ENCODE measurements at regions not wholly inside any gene's neighbourhood (a gene's known extent, or its start where the extent isn't known, plus 50 kb on each side); places are given as distances from the start of the nearest gene placed in this dataset.

DNA sequence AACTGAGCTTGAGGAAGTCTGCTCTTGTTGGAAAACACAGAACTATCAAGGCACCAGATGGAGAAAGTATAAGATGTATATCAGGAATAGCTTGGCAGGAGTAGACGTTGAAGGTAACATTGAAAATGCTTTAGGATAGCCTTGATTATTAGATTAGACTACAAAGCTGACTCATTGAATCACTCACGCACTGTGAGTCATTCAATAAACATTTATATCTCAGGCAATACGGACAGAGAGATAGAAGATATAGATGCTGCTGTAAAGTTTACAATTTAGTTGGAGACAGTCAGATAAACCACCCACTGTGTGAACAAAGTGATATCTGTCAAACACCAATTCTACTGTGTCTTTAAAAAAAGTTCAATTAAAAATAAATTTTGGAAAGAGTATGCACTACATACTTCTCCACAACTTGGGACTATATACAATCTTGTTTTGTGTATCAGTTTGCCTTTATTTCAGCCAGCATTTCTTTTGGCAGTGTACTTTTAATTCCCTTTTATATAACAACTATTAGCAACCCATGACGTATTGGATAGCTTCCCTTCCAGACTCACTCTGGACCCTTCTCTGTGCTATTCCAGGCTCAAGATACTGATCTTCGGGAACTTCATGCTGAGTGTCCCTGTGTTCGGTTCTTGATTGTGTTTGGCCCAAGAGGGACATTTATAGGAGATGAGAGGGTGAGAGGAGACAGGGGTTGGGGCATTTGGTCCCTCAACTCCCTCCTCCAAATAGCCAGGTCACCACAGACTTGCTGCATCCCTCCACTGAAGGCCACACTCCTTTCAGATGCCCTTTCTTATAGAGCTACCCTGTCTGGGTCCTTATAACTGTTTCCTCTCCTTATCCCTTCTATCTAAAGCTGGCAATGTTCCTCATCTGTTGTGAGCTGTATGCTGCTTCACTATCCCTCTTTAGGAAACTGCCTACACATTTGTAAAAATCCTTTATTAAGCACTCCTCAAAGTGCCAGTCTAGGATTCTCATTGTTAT lies 176.6 kb upstream of the PTPRK start (continued):
- TF ChIP-seq MXI1 (IDR thresholded peaks at IDR 0.05; ENCODE audit: borderline replicate concordance, low read depth, low read length) (no peak), MAZ (IDR thresholded peaks at IDR 0.05; ENCODE audit: borderline replicate concordance, low read depth, low read length) (no peak), POLR2A (IDR thresholded peaks at IDR 0.05; ENCODE audit: low read depth, low read length) (no peak)

DNA sequence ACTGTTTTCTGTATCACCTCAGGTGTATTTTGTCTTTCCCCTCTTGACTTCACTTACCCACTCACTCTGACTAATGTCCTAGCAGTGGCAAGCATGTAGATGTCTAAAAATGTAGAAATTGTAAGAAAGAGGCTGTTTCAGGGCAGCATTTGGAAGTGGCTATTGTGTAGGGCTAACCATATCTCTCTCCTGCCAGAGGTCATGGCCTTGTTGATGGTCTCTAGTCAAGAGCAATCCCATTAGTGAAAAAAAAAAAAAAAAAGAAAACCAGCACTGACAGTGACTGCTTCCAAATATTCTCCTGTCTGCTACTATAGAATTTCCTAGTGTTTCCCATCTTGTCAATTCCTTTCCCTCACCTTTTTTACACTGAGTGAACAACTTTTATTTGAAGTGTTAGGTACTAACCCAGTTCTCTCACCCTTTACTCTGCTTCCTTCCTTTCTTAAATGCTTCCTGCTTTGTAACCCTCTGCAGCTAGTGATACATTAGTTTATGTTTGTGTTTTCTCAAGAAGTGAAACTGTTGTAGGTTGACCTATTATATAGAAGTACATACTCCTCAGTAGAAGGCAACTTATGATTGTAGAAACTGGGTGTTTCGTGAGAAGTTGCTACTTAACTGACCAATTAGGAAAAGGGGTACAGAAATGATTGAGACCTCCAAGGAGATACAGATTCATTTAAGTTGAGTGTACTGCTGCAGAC lies 174.1 kb upstream of the PTPRK start:
- Histone ChIP-seq H3K4ac (ENCODE audit: low read depth, low read length) (no peak overlapping the region), H3K9me3 (ENCODE audit: control insufficient read depth, insufficient read depth, low read length) (no peaks in the 10 kb centered on the region), H4K91ac (ENCODE audit: insufficient read depth, low read depth, low read length) (no peak overlapping the region), H3K14ac (replicated peaks; ENCODE audit: low read depth, low read length) (no peak overlapping the region), H4K5ac (ENCODE audit: low read depth, low read length) (no peak overlapping the region), H3K18ac (ENCODE audit: low read depth, low read length) (no peak overlapping the region), H3K4me3 (ENCODE audit: insufficient read depth, low read depth, low read length) (no peak overlapping the region), H4K8ac (ENCODE audit: low read depth in 2 of 2, low read length in 2 of 2) (no peak overlapping the region), H3K4me2 (ENCODE audit: low read depth, low read length) (no peak overlapping the region), H2BK120ac (ENCODE audit: low read depth, low read length) (no peak overlapping the region), H4K20me1 (ENCODE audit: insufficient read depth, low read length) (no peaks in the 10 kb centered on the region), H2AK5ac (ENCODE audit: low read depth, low read length) (no peak overlapping the region), H3K4me1 (ENCODE audit: control insufficient read depth, insufficient read depth, low read length) (peaks cover 5% of the 10 kb centered on the region; the same call in 1 of the 2 replicates), H3K56ac (ENCODE audit: extremely low read depth, insufficient read depth, low read length) (no peak overlapping the region), H2BK20ac (ENCODE audit: low read depth, low read length) (no peak overlapping the region), H3K9ac (ENCODE audit: low read depth, low read length) (no peak overlapping the region), H3K27me3 (ENCODE audit: control insufficient read depth, insufficient read depth, low read length) (no peaks in the 10 kb centered on the region), H2AFZ (replicated peaks; ENCODE audit: low read length, poor library complexity) (no peak overlapping the region), H2AK9ac (replicated peaks; ENCODE audit: low read depth, low read length, poor library complexity) (no peak overlapping the region), H3K79me1 (ENCODE audit: low read depth in 1 of 2, low read length in 2 of 2) (no peaks in the 10 kb centered on the region), H3K36me3 (ENCODE audit: control insufficient read depth, insufficient read depth, low read length) (no peaks in the 10 kb centered on the region), H3K9me1 (ENCODE audit: insufficient read depth, low read length) (no peaks in the 10 kb centered on the region), H2BK5ac (ENCODE audit: low read depth, low read length, poor library complexity, severe bottlenecking) (no peak overlapping the region), H3K23ac (ENCODE audit: low read depth, low read length) (no peak overlapping the region), H2BK15ac (ENCODE audit: low read depth, low read length) (no peak overlapping the region), H3K27ac (ENCODE audit: insufficient read depth, low read length) (no peak overlapping the region)
- no CpG with 5 or more reads among the region's 1 CpG for WGBS, 2 experiments (ENCODE audit: extremely low coverage in 2 of 2, insufficient read length in 1 of 2)
- dilution Hi-C loops (cut with HindIII; ENCODE audit: low sequenced_read_pairs, unreplicated experiment): no loop called here
- ATAC-seq (ENCODE audit: low read depth) (no peak), DNase-seq (no peak)
- ChIA-PET CTCF (no interaction called here), POLR2A (ENCODE audit: unreplicated experiment) (no interaction called here)
- TF ChIP-seq SMC3 (IDR thresholded peaks at IDR 0.05; ENCODE audit: low read depth, low read length): no peak
- TF ChIP-seq, protein P1, sequence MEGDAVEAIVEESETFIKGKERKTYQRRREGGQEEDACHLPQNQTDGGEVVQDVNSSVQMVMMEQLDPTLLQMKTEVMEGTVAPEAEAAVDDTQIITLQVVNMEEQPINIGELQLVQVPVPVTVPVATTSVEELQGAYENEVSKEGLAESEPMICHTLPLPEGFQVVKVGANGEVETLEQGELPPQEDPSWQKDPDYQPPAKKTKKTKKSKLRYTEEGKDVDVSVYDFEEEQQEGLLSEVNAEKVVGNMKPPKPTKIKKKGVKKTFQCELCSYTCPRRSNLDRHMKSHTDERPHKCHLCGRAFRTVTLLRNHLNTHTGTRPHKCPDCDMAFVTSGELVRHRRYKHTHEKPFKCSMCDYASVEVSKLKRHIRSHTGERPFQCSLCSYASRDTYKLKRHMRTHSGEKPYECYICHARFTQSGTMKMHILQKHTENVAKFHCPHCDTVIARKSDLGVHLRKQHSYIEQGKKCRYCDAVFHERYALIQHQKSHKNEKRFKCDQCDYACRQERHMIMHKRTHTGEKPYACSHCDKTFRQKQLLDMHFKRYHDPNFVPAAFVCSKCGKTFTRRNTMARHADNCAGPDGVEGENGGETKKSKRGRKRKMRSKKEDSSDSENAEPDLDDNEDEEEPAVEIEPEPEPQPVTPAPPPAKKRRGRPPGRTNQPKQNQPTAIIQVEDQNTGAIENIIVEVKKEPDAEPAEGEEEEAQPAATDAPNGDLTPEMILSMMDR (conservative IDR thresholded peaks at IDR 0.05; ENCODE audit: low read depth, low read length): no peak
- no peak for TF ChIP-seq CHD1 (IDR thresholded peaks at IDR 0.05; ENCODE audit: low read depth, low read length)
- no TSS peak for BruUV-seq (replicated peaks)
- intact Hi-C loops (cut with micrococcal nuclease): no loop called here
- in situ Hi-C loops (cut with MboI; ENCODE audit: low sequenced_read_pairs): no loop called here
